ENCODE measurements at regions not wholly inside any gene's neighbourhood (a gene's known extent, or its start where the extent isn't known, plus 50 kb on each side); places are given as distances from the start of the nearest gene placed in this dataset.

- Histone ChIP-seq H3K4me3 (no peak overlapping the region), H3K9me3 (no peaks in the 10 kb centered on the region), H3K4me2 (no peak overlapping the region), H3K4me1 (no peaks in the 10 kb centered on the region), H3K27ac (no peak overlapping the region)
- DNase-seq (ENCODE audit: low read depth in 1 of 2, low spot score in 1 of 2): no peak
- TF ChIP-seq E2F6 (IDR thresholded peaks at IDR 0.05; ENCODE audit: borderline replicate concordance, low read depth): no peak
- ChIA-PET CTCF (no interaction called here), POLR2A (no interaction called here)
- WGBS (ENCODE audit: missing lambda C conversion rate): 9% methylated on average over 4 of the region's 4 CpGs
- no peak for FAIRE-seq
- ATAC-seq: no peak
Observed at GRCh38 chr10:105342606-105343005, 701.5 kb downstream of the SORCS3 start.

GRCh38 chr10:105339669-105340068 lies 698.6 kb downstream of the SORCS3 start:
- no peak for DNase-seq (ENCODE audit: low read depth in 1 of 2, low spot score in 1 of 2)
- CTCF ChIA-PET: no interaction called here
- no peak for FAIRE-seq
- no peak overlapping the region for H3K4me3 ChIP-seq
- POLR2A ChIA-PET: no interaction called here
- no peak for ATAC-seq
- H3K9me3 ChIP-seq: no peaks in the 10 kb centered on the region
- no peak overlapping the region for H3K4me2 ChIP-seq
- H3K27ac ChIP-seq: no peak overlapping the region
- 3% methylated on average over 1 of the region's 1 CpG for WGBS (ENCODE audit: missing lambda C conversion rate)
- TF ChIP-seq MYC (IDR thresholded peaks at IDR 0.05; ENCODE audit: borderline replicate concordance, low read length) (no peak), CEBPB (IDR thresholded peaks at IDR 0.05) (no peak), HOXA7 (CRISPR knock-in tag; IDR thresholded peaks at IDR 0.05) (no peak), BHLHE40 (IDR thresholded peaks at IDR 0.05; ENCODE audit: low read depth, low read length) (no peak), ZSCAN20 (CRISPR knock-in tag; IDR thresholded peaks at IDR 0.05) (no peak), POLR2A (IDR thresholded peaks at IDR 0.05; ENCODE audit: low read length) (no peak), HEYL (CRISPR knock-in tag; IDR thresholded peaks at IDR 0.05) (no peak), MAX (IDR thresholded peaks at IDR 0.05) (no peak), EHF (CRISPR knock-in tag; IDR thresholded peaks at IDR 0.05) (no peak), HDAC2 (IDR thresholded peaks at IDR 0.05) (no peak), POLR2AphosphoS2 (conservative IDR thresholded peaks at IDR 0.05; ENCODE audit: low read length) (no peak), TP53 (CRISPR knock-in tag; IDR thresholded peaks at IDR 0.05) (no peak), FOSL2 (IDR thresholded peaks at IDR 0.05) (no peak), FOSL2 (CRISPR knock-in tag; IDR thresholded peaks at IDR 0.05) (no peak), HOXB5 (CRISPR knock-in tag; IDR thresholded peaks at IDR 0.05) (no peak), RCOR1 (IDR thresholded peaks at IDR 0.05; ENCODE audit: low read depth, low read length) (no peak), EP300 (IDR thresholded peaks at IDR 0.05) (no peak), TFCP2L1 (CRISPR knock-in tag; IDR thresholded peaks at IDR 0.05) (no peak), RNF2 (IDR thresholded peaks at IDR 0.05; ENCODE audit: borderline replicate concordance, low read depth) (no peak)
- no peaks in the 10 kb centered on the region for H3K4me1 ChIP-seq

- Histone ChIP-seq H3K27ac (no peak overlapping the region), H3K4me2 (no peak overlapping the region), H3K4me1 (no peaks in the 10 kb centered on the region), H3K4me3 (no peak overlapping the region), H3K9me3 (no peaks in the 10 kb centered on the region)
- POLR2A ChIA-PET: no interaction called here
- no peak for TF ChIP-seq TP53 (CRISPR knock-in tag; IDR thresholded peaks at IDR 0.05)
- no peak for TF ChIP-seq HOXB5 (CRISPR knock-in tag; IDR thresholded peaks at IDR 0.05)
- TF ChIP-seq CEBPB (IDR thresholded peaks at IDR 0.05): no peak
- TF ChIP-seq MYC (IDR thresholded peaks at IDR 0.05; ENCODE audit: borderline replicate concordance, low read length): no peak
- no peak for TF ChIP-seq KDM5A (IDR thresholded peaks at IDR 0.05)
- TF ChIP-seq HES2 (IDR thresholded peaks at IDR 0.05): no peak
- no peak for TF ChIP-seq HOXA7 (CRISPR knock-in tag; IDR thresholded peaks at IDR 0.05)
- TF ChIP-seq PHF8 (IDR thresholded peaks at IDR 0.05; ENCODE audit: borderline replicate concordance, low read depth): no peak
- TF ChIP-seq CBX8 (IDR thresholded peaks at IDR 0.05): no peak
- TF ChIP-seq RCOR1 (IDR thresholded peaks at IDR 0.05; ENCODE audit: low read depth, low read length): no peak
- no peak for TF ChIP-seq ZNF302 (CRISPR knock-in tag; IDR thresholded peaks at IDR 0.05)
- TF ChIP-seq MAFK (IDR thresholded peaks at IDR 0.05; ENCODE audit: partially characterized antibody): no peak
- no peak for TF ChIP-seq REST (IDR thresholded peaks at IDR 0.05)
- ATAC-seq: no peak
- CTCF ChIA-PET: no interaction called here
- no peak for DNase-seq (ENCODE audit: low read depth in 1 of 2, low spot score in 1 of 2)
- no peak for FAIRE-seq
- WGBS (ENCODE audit: missing lambda C conversion rate): 2% methylated on average over 1 of the region's 1 CpG
Observed at GRCh38 chr10:105328503-105329133, 687.5 kb downstream of the SORCS3 start.
